GM04504 (cell line): ENCODE measurements at regions not wholly inside any gene's neighbourhood (a gene's known extent, or its start where the extent isn't known, plus 50 kb on each side); places are given as distances from the start of the nearest gene placed in this dataset.
A peak's percentile ranks its signal among the peaks of the same experiment; 100 is the strongest.
"Not testable (repeated sequence)": the region's sequence is repeated elsewhere in the genome, so short reads cannot be mapped to it uniquely, and the experiment has no call there.

Source experiments
- DNase-seq: peaks from one replicate; pipeline ENCODE4 v3.0.0-alpha.2; 2012; ENCODE audit warnings: low read depth

GRCh38 chr3:115204475-115204874 is 57.4 kb upstream of the ZBTB20 start:
- no peak for DNase-seq

GRCh38 chr3:115208066-115208750 is 61.1 kb upstream of the ZBTB20 start:
- no peak for DNase-seq

GRCh38 chr3:115211810-115212492 is 64.9 kb upstream of the ZBTB20 start:
- no peak for DNase-seq

GRCh38 chr3:115212615-115213014 is 65.5 kb upstream of the ZBTB20 start:
- no peak for DNase-seq

GRCh38 chr3:115213052-115213451 is 66.0 kb upstream of the ZBTB20 start:
- not testable (repeated sequence) for DNase-seq

- no peak for DNase-seq
Observed at GRCh38 chr3:115217292-115217677, 70.2 kb upstream of the ZBTB20 start.

- DNase-seq = peak; percentile 37
Observed at GRCh38 chr3:115217678-115218451, 70.8 kb upstream of the ZBTB20 start.

- DNase-seq = no peak
Observed at GRCh38 chr3:115218859-115219258, 71.8 kb upstream of the ZBTB20 start.

- DNase-seq = no peak
Observed at GRCh38 chr3:115224687-115225086, 77.6 kb upstream of the ZBTB20 start.

- peak; percentile 11 for DNase-seq
Observed at GRCh38 chr3:115226844-115227445, 79.9 kb upstream of the ZBTB20 start.

GRCh38 chr3:115227461-115227860 is 80.4 kb upstream of the ZBTB20 start:
- peak; percentile 34 for DNase-seq

GRCh38 chr3:115228266-115228665 is 81.2 kb upstream of the ZBTB20 start:
- no peak for DNase-seq

- no peak for DNase-seq
Observed at GRCh38 chr3:115232167-115232566, 85.1 kb upstream of the ZBTB20 start.

GRCh38 chr3:115233021-115233420 is 85.9 kb upstream of the ZBTB20 start:
- DNase-seq = no peak

- peak; percentile 13 for DNase-seq
Observed at GRCh38 chr3:115236496-115236895, 89.4 kb upstream of the ZBTB20 start.

- DNase-seq = peak; percentile 91
Observed at GRCh38 chr3:115239717-115240116, 92.6 kb upstream of the ZBTB20 start.

- no peak for DNase-seq
Observed at GRCh38 chr3:115244350-115244749, 97.3 kb upstream of the ZBTB20 start.

- DNase-seq = peak; percentile 74
Observed at GRCh38 chr3:115245438-115245837, 98.3 kb upstream of the ZBTB20 start.

GRCh38 chr3:115245899-115246298 is 98.8 kb upstream of the ZBTB20 start:
- DNase-seq = no peak

- DNase-seq = no peak
Observed at GRCh38 chr3:115246461-115247020, 99.5 kb upstream of the ZBTB20 start.

GRCh38 chr3:115248274-115248673 is 101.2 kb upstream of the ZBTB20 start:
- DNase-seq = no peak

- DNase-seq = no peak
Observed at GRCh38 chr3:115251509-115251908, 104.4 kb upstream of the ZBTB20 start.
